Tibial nerve (tissue), 4 donors: ENCODE measurements at regions not wholly inside any gene's neighbourhood (a gene's known extent, or its start where the extent isn't known, plus 50 kb on each side); places are given as distances from the start of the nearest gene placed in this dataset.
A peak's percentile ranks its signal among the peaks of the same experiment; 100 is the strongest.

Experiments
- DNase-seq, 2 donors: peaks; one replicate each; pipeline ENCODE4 v3.0.0-alpha.2; 2019; ENCODE audit warnings: low spot score in 2 of 2
- H3K27ac ChIP-seq, 4 donors: fragments of 200-600 bp; sonication (generic) in 3 of 4; one replicate each; pipeline ENCODE4 v1.5.1; 2017 to 2019; ENCODE audit warnings: mild to moderate bottlenecking in 1 of 4
- H3K27me3 ChIP-seq, 2 donors: fragments of 200-600 bp; sonication (generic) in 1 of 2; one replicate each; pipeline versions ENCODE4 v1.5.1 to v1.6.0; 2017 to 2019
- H3K36me3 ChIP-seq, 3 donors: fragments of 200-600 bp; sonication (generic); one replicate each; pipeline ENCODE4 v1.5.1; 2018 to 2019
- H3K4me1 ChIP-seq, 4 donors: fragments of 200-600 bp; sonication (generic) in 3 of 4; one replicate each; pipeline ENCODE4 v1.5.1; 2017 to 2019
- H3K4me3 ChIP-seq, 4 donors: fragments of 200-600 bp; sonication (generic) in 3 of 4; one replicate each; pipeline ENCODE4 v1.5.1; 2017 to 2019; ENCODE audit warnings: mild to moderate bottlenecking in 1 of 4, moderate library complexity in 1 of 4
- H3K9me3 ChIP-seq, 4 donors: fragments of 200-600 bp; sonication (generic) in 3 of 4; one replicate each; pipeline ENCODE4 v1.5.1; 2017 to 2019
- CTCF ChIP-seq, 5 experiments: fragments of 200-600 bp in 3 of 5; fragments of 450-650 bp in 2 of 5; sonication (generic) in 3 of 5; IDR thresholded peaks; one replicate each; pipeline ENCODE4 v1.5.1; 2016 to 2019; ENCODE audit warnings: antibody characterized with exemption in 5 of 5, mild to moderate bottlenecking in 3 of 5, moderate library complexity in 2 of 5
- EP300 ChIP-seq, 2 donors: sonication (generic); formaldehyde crosslinking; IDR thresholded peaks; one replicate each; pipeline ENCODE4 v1.6.1; 2017; ENCODE audit warnings: antibody characterized with exemption in 2 of 2, mild to moderate bottlenecking in 1 of 2
- POLR2A ChIP-seq, 2 donors: fragments of 450-650 bp; IDR thresholded peaks; one replicate each; pipeline ENCODE4 v1.6.1; 2017; ENCODE audit warnings: antibody characterized with exemption in 2 of 2, mild to moderate bottlenecking in 2 of 2, moderate library complexity in 2 of 2
- WGBS, 2 donors: methylation state at CpG; one replicate each; pipeline ENCODE4 v1.1.5; 2018; 5-methylcytosine and 5-hydroxymethylcytosine counted together

- Histone ChIP-seq H3K4me1 (peaks cover 0 to 2% (median 0%) of the 10 kb centered on the region in 4 donors), H3K27ac (no peak overlapping the region), H3K36me3 (no peaks in the 10 kb centered on the region), H3K27me3 (no peaks in the 10 kb centered on the region), H3K4me3 (no peak overlapping the region), H3K9me3 (no peaks in the 10 kb centered on the region)
- TF ChIP-seq POLR2A (IDR thresholded peaks at IDR 0.05) (no peak), EP300 (IDR thresholded peaks at IDR 0.05) (no peak), CTCF (IDR thresholded peaks at IDR 0.05) (no peak)
- 86% methylated on average over 4 of the region's 4 CpGs for WGBS, 2 donors
- DNase-seq, result no peak
These were observed 195.2 kb upstream of the RAB4A start for GRCh38 chr1:229075716-229076115.

DNA sequence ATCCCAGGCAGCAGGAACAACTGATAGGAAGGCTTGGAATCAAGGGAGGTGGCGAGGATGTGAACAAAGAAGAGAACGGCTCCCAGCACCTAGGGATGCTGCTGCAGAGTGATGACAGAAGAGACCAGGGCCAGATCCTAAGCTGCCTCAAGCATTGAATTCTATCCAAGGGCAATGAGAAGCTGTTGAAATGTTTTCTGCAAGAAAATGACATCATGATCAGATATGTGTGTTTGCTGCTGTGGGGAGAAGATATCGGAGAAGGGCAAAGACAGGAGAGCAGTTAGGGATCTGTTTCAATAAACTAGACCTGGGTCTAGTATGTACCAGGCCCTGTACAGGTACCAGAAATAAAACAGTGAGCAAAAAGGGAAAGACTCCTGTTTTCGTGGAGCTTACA, 194.7 kb upstream of the RAB4A start:
- Histone ChIP-seq H3K4me1 (no peaks in the 10 kb centered on the region), H3K4me3 (no peak overlapping the region), H3K9me3 (no peaks in the 10 kb centered on the region), H3K27me3 (no peaks in the 10 kb centered on the region), H3K36me3 (no peaks in the 10 kb centered on the region), H3K27ac (no peak overlapping the region)
- DNase-seq, result no peak
- no peak for TF ChIP-seq POLR2A (IDR thresholded peaks at IDR 0.05)
- no peak for TF ChIP-seq CTCF (IDR thresholded peaks at IDR 0.05)
- TF ChIP-seq EP300 (IDR thresholded peaks at IDR 0.05), result no peak
- WGBS, 2 donors, result 73 to 94% methylated on average over 4 of the region's 4 CpGs

- no peaks in the 10 kb centered on the region for H3K4me1 ChIP-seq
- no peaks in the 10 kb centered on the region for H3K27me3 ChIP-seq
- no peak overlapping the region for H3K27ac ChIP-seq
- 49 to 61% methylated on average over 2 of the region's 2 CpGs for WGBS, 2 donors
- no peaks in the 10 kb centered on the region for H3K36me3 ChIP-seq
- TF ChIP-seq POLR2A (IDR thresholded peaks at IDR 0.05), result no peak
- DNase-seq, result no peak
- no peak overlapping the region for H3K4me3 ChIP-seq
- H3K9me3 ChIP-seq, result peaks cover 0 to 21% (median 3%) of the 10 kb centered on the region in 4 donors
These were observed 191.8 kb upstream of the RAB4A start for GRCh38 chr1:229079016-229079595.

DNA sequence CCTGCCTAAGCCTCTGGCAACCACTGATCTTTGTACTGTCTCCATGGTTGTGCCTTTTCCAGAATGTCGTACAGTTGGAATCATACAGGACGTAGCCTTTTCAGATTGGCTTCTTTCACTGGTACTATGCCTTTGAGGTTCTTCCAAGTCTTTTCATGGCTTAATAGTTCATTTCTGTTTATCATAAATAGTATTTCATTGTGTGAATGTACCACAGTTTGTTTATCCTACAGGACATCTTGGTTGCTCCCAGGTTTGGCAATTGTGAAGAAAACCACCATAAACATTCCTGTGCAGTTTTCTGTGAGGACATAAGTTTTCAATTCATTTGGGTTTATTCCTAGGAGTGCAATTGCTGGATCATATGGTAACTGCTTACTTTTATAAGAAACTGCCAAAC, 190.6 kb upstream of the RAB4A start:
- H3K27ac ChIP-seq, result no peak overlapping the region
- H3K27me3 ChIP-seq, result no peaks in the 10 kb centered on the region
- H3K9me3 ChIP-seq, result peaks cover 0 to 21% (median 3%) of the 10 kb centered on the region in 4 donors
- no peak overlapping the region for H3K4me3 ChIP-seq
- DNase-seq, result no peak
- 93 to 94% methylated on average over 2 of the region's 2 CpGs for WGBS, 2 donors
- TF ChIP-seq EP300 (IDR thresholded peaks at IDR 0.05) (no peak), CTCF (IDR thresholded peaks at IDR 0.05) (no peak), POLR2A (IDR thresholded peaks at IDR 0.05) (no peak)
- no peaks in the 10 kb centered on the region for H3K36me3 ChIP-seq
- H3K4me1 ChIP-seq, result peaks cover 0 to 6% (median 0%) of the 10 kb centered on the region in 4 donors

DNA sequence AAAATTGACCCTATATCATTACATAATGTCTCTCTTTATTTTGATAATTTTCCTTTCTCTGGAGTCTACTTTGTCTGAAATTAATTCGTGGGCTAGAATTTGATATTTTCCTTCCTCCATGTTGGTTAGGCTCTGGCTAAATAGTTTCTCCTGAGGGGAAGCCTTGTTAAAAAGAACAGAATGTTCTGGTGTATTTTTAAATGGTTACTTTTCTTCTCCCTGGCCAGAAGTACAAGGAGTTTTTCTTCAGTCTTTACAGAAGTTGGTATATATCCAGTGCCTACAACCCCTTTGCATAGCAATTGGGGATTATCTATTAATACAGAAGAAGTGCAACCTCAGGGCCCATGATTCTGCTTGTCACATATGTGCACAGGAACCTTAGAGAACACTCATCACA, 185.6 kb upstream of the RAB4A start:
- no peaks in the 10 kb centered on the region for H3K27me3 ChIP-seq
- H3K4me1 ChIP-seq, result peaks cover 0 to 34% (median 0%) of the 10 kb centered on the region in 4 donors
- peak in 1 of 2 donors; percentile 14 for TF ChIP-seq EP300 (IDR thresholded peaks at IDR 0.05)
- no peak for TF ChIP-seq POLR2A (IDR thresholded peaks at IDR 0.05)
- no peaks in the 10 kb centered on the region for H3K36me3 ChIP-seq
- H3K4me3 ChIP-seq, result no peak overlapping the region
- WGBS, 2 donors, result 34 to 49% methylated on average over 1 of the region's 1 CpG
- H3K9me3 ChIP-seq, result peaks cover 0 to 21% (median 3%) of the 10 kb centered on the region in 4 donors
- no peak for DNase-seq
- peak overlapping the region in 1 of 4 donors; percentile 51 for H3K27ac ChIP-seq

DNA sequence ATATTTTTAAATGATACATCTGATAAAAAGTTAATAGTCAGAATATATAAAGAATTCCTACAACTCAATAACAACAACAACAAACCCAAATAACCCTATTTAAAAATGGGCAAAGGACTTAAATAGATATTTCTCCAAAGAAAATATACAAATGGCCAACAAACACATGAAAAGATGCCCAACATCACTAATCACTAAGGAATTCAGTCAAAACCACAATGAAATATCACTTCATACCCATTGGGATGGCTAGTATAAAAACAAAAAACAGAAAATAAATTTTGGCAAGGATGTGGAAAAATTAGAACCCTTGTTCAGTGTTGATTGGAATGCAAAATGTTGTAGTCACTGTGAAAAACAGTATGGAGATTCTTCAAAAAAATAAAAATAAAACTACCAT, 184.8 kb upstream of the RAB4A start:
- H3K36me3 ChIP-seq, result no peaks in the 10 kb centered on the region
- no peaks in the 10 kb centered on the region for H3K27me3 ChIP-seq
- no peak overlapping the region for H3K4me3 ChIP-seq
- TF ChIP-seq EP300 (IDR thresholded peaks at IDR 0.05) (no peak), POLR2A (IDR thresholded peaks at IDR 0.05) (no peak), CTCF (IDR thresholded peaks at IDR 0.05) (no peak)
- H3K27ac ChIP-seq, result peak overlapping the region in 1 of 4 donors; percentile 43
- no peak for DNase-seq
- H3K4me1 ChIP-seq, result peaks cover 0 to 34% (median 0%) of the 10 kb centered on the region in 4 donors
- H3K9me3 ChIP-seq, result peaks cover 0 to 21% (median 3%) of the 10 kb centered on the region in 4 donors
